ENCODE measurements at regions not wholly inside any gene's neighbourhood (a gene's known extent, or its start where the extent isn't known, plus 50 kb on each side); places are given as distances from the start of the nearest gene placed in this dataset.

DNA sequence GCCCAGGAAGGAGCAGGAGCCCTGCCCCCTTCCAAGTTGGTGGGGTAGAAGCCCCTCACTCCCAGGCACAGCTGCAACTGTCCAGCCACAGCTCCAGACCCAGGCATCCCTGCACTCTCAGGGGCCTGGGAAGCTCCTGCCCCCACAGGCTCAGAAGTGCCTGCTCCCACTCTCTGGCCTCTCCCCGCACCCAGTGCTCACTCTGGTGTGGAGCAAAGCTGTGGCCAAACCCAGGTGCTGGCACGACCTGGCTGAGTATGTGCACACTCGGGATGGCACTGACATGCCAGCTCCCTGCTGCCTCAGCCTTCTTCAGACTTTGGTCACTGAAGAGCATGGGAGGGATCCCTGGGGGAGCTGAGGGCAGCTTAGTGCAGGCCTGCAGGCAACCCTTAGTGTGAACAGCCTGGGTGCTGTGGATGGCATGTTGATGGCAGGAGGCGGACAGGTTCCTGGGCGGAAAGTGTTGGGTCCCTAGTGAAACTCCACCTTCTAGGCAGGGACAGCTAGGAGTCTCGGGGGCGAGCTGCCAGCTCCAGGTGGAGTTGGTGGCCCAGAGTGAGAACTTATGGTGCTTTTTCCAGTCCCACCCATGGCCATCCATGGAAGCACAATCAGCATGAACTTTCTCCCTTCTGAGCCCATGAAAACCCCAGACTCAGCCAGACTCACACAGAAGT lies 489.2 kb upstream of the ROBO2 start:
- ATAC-seq (ENCODE audit: insufficient read depth, low read depth) (no peak), DNase-seq (no peak)
- H3K9ac ChIP-seq (ENCODE audit: low read depth, low read length), result no peak overlapping the region
- H3K4me2 ChIP-seq (ENCODE audit: insufficient read depth, low read length), result no peak overlapping the region
- no peaks in the 10 kb centered on the region for H3K27me3 ChIP-seq (ENCODE audit: insufficient read depth, low read length, poor library complexity)
- H3K79me2 ChIP-seq (ENCODE audit: insufficient read depth, low read length), result no peaks in the 10 kb centered on the region
- no peak overlapping the region for H2AFZ ChIP-seq (ENCODE audit: low read depth, low read length)
- TF ChIP-seq, protein P1, sequence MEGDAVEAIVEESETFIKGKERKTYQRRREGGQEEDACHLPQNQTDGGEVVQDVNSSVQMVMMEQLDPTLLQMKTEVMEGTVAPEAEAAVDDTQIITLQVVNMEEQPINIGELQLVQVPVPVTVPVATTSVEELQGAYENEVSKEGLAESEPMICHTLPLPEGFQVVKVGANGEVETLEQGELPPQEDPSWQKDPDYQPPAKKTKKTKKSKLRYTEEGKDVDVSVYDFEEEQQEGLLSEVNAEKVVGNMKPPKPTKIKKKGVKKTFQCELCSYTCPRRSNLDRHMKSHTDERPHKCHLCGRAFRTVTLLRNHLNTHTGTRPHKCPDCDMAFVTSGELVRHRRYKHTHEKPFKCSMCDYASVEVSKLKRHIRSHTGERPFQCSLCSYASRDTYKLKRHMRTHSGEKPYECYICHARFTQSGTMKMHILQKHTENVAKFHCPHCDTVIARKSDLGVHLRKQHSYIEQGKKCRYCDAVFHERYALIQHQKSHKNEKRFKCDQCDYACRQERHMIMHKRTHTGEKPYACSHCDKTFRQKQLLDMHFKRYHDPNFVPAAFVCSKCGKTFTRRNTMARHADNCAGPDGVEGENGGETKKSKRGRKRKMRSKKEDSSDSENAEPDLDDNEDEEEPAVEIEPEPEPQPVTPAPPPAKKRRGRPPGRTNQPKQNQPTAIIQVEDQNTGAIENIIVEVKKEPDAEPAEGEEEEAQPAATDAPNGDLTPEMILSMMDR (IDR thresholded peaks at IDR 0.05; ENCODE audit: borderline replicate concordance, extremely low read depth, low read length, poor library complexity, severe bottlenecking), result no peak
- no peaks in the 10 kb centered on the region for H3K4me1 ChIP-seq (ENCODE audit: insufficient read depth, low read length)
- H3K27ac ChIP-seq (ENCODE audit: low read length), result no peak overlapping the region
- H4K20me1 ChIP-seq (ENCODE audit: insufficient read depth, low read length), result no peaks in the 10 kb centered on the region
- no peaks in the 10 kb centered on the region for H3K36me3 ChIP-seq (ENCODE audit: insufficient read depth, low read length)
- no peak overlapping the region for H3K4me3 ChIP-seq (ENCODE audit: low read depth in 1 of 2, low read length in 2 of 2)
- peaks cover 13% of the 10 kb centered on the region for H3K9me3 ChIP-seq (ENCODE audit: insufficient read depth, low read length, severe bottlenecking)

DNA sequence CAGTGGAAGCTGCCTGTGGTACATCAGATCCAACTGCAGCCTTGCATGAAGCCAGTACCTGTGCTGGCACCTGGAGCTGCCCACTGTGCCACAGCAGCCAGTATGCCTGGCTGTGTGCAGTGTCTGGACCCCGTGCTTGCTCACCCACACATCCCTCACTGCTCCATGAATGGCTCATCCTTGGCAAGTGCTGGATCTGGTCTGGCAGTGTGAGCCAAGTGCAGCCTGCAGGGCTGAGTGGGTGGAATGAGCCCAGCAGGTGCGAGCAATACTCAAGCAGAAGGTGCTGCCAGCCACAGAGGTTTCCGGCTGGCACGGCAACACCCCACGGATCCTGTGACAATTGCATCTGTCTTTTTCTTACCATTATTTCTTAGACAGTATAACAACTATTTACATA lies 488.2 kb upstream of the ROBO2 start:
- TF ChIP-seq, protein P1 (IDR thresholded peaks at IDR 0.05; ENCODE audit: borderline replicate concordance, extremely low read depth, low read length, poor library complexity, severe bottlenecking), result no peak
- TF ChIP-seq EZH2 (IDR thresholded peaks at IDR 0.05; ENCODE audit: borderline replicate concordance, low read depth, low read length, severe bottlenecking), result no peak
- Histone ChIP-seq H2AFZ (ENCODE audit: low read depth, low read length) (no peak overlapping the region), H3K36me3 (ENCODE audit: insufficient read depth, low read length) (no peaks in the 10 kb centered on the region), H3K4me3 (ENCODE audit: low read depth in 1 of 2, low read length in 2 of 2) (no peak overlapping the region), H3K9me3 (ENCODE audit: insufficient read depth, low read length, severe bottlenecking) (peaks cover 13% of the 10 kb centered on the region), H3K79me2 (ENCODE audit: insufficient read depth, low read length) (no peaks in the 10 kb centered on the region), H3K27ac (ENCODE audit: low read length) (no peak overlapping the region), H3K27me3 (ENCODE audit: insufficient read depth, low read length, poor library complexity) (no peaks in the 10 kb centered on the region), H3K9ac (ENCODE audit: low read depth, low read length) (no peak overlapping the region), H3K4me1 (ENCODE audit: insufficient read depth, low read length) (no peaks in the 10 kb centered on the region), H3K4me2 (ENCODE audit: insufficient read depth, low read length) (no peak overlapping the region), H4K20me1 (ENCODE audit: insufficient read depth, low read length) (no peaks in the 10 kb centered on the region)
- ATAC-seq (ENCODE audit: insufficient read depth, low read depth) (no peak), DNase-seq (no peak)

DNA sequence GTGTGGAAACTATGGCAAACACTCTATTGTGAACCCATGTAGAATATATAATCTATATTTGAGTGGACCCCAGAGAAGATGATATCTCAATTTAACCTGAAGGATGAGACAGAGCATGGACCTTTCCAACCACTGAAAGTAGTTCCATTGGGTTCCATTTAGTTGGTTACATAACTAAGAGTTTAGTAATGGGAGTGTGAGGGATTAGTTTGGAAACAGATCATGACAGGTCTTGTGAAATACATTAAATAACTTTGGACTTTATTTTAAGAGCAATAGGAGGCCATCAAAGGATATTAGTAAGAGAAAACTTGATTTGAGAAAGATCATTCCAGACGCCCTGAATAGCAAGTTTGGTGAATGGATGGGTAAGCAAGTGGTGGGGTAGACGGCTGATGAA lies 487.2 kb upstream of the ROBO2 start:
- ATAC-seq (ENCODE audit: insufficient read depth, low read depth) (no peak), DNase-seq (no peak)
- Histone ChIP-seq H3K9me3 (ENCODE audit: insufficient read depth, low read length, severe bottlenecking) (peaks cover 13% of the 10 kb centered on the region), H3K27me3 (ENCODE audit: insufficient read depth, low read length, poor library complexity) (no peaks in the 10 kb centered on the region), H3K4me3 (ENCODE audit: low read depth in 1 of 2, low read length in 2 of 2) (no peak overlapping the region), H3K4me2 (ENCODE audit: insufficient read depth, low read length) (no peak overlapping the region), H3K36me3 (ENCODE audit: insufficient read depth, low read length) (no peaks in the 10 kb centered on the region), H3K27ac (ENCODE audit: low read length) (no peak overlapping the region), H4K20me1 (ENCODE audit: insufficient read depth, low read length) (no peaks in the 10 kb centered on the region), H3K79me2 (ENCODE audit: insufficient read depth, low read length) (no peaks in the 10 kb centered on the region), H2AFZ (ENCODE audit: low read depth, low read length) (no peak overlapping the region), H3K4me1 (ENCODE audit: insufficient read depth, low read length) (no peaks in the 10 kb centered on the region), H3K9ac (ENCODE audit: low read depth, low read length) (no peak overlapping the region)
- TF ChIP-seq, protein P1 (IDR thresholded peaks at IDR 0.05; ENCODE audit: borderline replicate concordance, extremely low read depth, low read length, poor library complexity, severe bottlenecking), result no peak
- TF ChIP-seq EZH2 (IDR thresholded peaks at IDR 0.05; ENCODE audit: borderline replicate concordance, low read depth, low read length, severe bottlenecking), result no peak

Measured in DND-41 (cell line).